Gastrocnemius medialis (tissue), 4 donors: ENCODE measurements at regions not wholly inside any gene's neighbourhood (a gene's known extent, or its start where the extent isn't known, plus 50 kb on each side); places are given as distances from the start of the nearest gene placed in this dataset.

Source experiments
- POLR2A ChIP-seq, 2 donors: fragments of 450-650 bp; IDR thresholded peaks; one replicate each; pipeline ENCODE4 v1.6.1; 2017; ENCODE audit warnings: antibody characterized with exemption in 2 of 2, mild to moderate bottlenecking in 2 of 2, moderate library complexity in 2 of 2
- TF ChIP-seq, protein P1 (sequence below), 5 experiments: fragments of 450-650 bp in 3 of 5; fragments of 200-600 bp in 2 of 5; sonication (generic) in 2 of 5; IDR thresholded peaks in 4 of 5; conservative IDR thresholded peaks in 1 of 5; 1 replicate in 4 of 5; 2 replicates in 1 of 5; pipeline ENCODE4 v1.5.1; 2016 to 2019; ENCODE audit warnings: antibody characterized with exemption in 5 of 5, mild to moderate bottlenecking in 3 of 5, moderate library complexity in 3 of 5

DNA sequence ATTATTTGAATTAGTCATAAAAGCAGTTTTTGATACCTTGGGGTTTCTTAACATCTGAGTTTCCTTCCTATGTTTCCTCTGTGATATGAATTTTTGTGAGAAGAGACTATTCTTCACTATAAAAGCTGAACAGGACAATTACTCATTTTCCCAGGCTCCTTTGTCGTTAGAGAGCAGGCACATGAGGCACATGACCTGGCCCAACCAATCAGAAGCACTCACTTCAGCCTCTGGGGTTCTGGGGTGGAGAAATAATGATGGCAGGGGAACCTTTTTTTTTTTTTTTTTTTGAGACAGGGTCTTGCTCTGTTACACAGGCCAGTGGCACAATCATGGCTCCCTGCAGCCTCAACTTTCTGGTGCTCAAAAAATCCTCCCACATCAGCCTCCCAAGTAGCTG, 145.5 kb upstream of the ASIC2 start:
- TF ChIP-seq POLR2A (IDR thresholded peaks at IDR 0.05) = no peak
- TF ChIP-seq, protein P1, sequence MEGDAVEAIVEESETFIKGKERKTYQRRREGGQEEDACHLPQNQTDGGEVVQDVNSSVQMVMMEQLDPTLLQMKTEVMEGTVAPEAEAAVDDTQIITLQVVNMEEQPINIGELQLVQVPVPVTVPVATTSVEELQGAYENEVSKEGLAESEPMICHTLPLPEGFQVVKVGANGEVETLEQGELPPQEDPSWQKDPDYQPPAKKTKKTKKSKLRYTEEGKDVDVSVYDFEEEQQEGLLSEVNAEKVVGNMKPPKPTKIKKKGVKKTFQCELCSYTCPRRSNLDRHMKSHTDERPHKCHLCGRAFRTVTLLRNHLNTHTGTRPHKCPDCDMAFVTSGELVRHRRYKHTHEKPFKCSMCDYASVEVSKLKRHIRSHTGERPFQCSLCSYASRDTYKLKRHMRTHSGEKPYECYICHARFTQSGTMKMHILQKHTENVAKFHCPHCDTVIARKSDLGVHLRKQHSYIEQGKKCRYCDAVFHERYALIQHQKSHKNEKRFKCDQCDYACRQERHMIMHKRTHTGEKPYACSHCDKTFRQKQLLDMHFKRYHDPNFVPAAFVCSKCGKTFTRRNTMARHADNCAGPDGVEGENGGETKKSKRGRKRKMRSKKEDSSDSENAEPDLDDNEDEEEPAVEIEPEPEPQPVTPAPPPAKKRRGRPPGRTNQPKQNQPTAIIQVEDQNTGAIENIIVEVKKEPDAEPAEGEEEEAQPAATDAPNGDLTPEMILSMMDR (IDR thresholded peaks at IDR 0.05 in 4 of 5, conservative IDR thresholded peaks at IDR 0.05 in 1 of 5) = no peak
